DOHH2 (cell line): ENCODE measurements at regions not wholly inside any gene's neighbourhood (a gene's known extent, or its start where the extent isn't known, plus 50 kb on each side); places are given as distances from the start of the nearest gene placed in this dataset.

Experiments
- H3F3A ChIP-seq: fragments of 200-600 bp; sonication (generic), shearing (Covaris generic); 2 replicates; pipeline ENCODE4 v1.6.0; 2016; ENCODE audit warnings: antibody characterized with exemption, mild to moderate bottlenecking; ENCODE audit not compliant: control insufficient read depth, insufficient read depth
- H3K27ac ChIP-seq: fragments of 200-600 bp; sonication (generic); 2 replicates; pipeline ENCODE4 v1.5.1; 2014; ENCODE audit warnings: low read depth, mild to moderate bottlenecking, low read length, moderate library complexity
- H3K27me3 ChIP-seq: fragments of 200-600 bp; sonication (generic); 2 replicates; pipeline ENCODE4 v1.6.1; 2014; ENCODE audit warnings: mild to moderate bottlenecking, low read length, mixed read lengths; ENCODE audit not compliant: control insufficient read depth
- H3K36me3 ChIP-seq: fragments of 200-600 bp; sonication (generic); 2 replicates; pipeline ENCODE4 v1.6.1; 2014; ENCODE audit warnings: mild to moderate bottlenecking, low read length, moderate library complexity, mixed read lengths; ENCODE audit not compliant: control insufficient read depth
- H3K4me1 ChIP-seq: fragments of 200-600 bp; sonication (generic); 2 replicates; pipeline ENCODE4 v1.6.1; 2014; ENCODE audit warnings: mild to moderate bottlenecking, low read length, mixed read lengths; ENCODE audit not compliant: control insufficient read depth
- H3K4me2 ChIP-seq: fragments of 200-600 bp; sonication (generic); 2 replicates; pipeline ENCODE4 v1.6.0; 2014; ENCODE audit warnings: mild to moderate bottlenecking, low read length, moderate library complexity
- H3K4me3 ChIP-seq: fragments of 200-600 bp; sonication (generic); 2 replicates; pipeline ENCODE4 v1.5.1; 2014; ENCODE audit warnings: mild to moderate bottlenecking, low read length, mixed read lengths
- H3K79me2 ChIP-seq: fragments of 200-600 bp; sonication (generic); 2 replicates; pipeline ENCODE4 v1.6.1; 2014; ENCODE audit warnings: mild to moderate bottlenecking, low read length, mixed read lengths; ENCODE audit not compliant: control insufficient read depth
- H3K9me2 ChIP-seq: fragments of 200-600 bp; sonication (generic); replicated peaks from 2 replicates; pipeline ENCODE4 v1.6.1; 2014; ENCODE audit warnings: mild to moderate bottlenecking, low read length, mixed read lengths; ENCODE audit not compliant: control insufficient read depth
- H3K9me3 ChIP-seq: fragments of 200-600 bp; sonication (generic); 2 replicates; pipeline ENCODE4 v1.6.1; 2014; ENCODE audit warnings: antibody characterized with exemption, low read length, mixed read lengths; ENCODE audit not compliant: control insufficient read depth, insufficient read depth
- H4K20me1 ChIP-seq: fragments of 200-600 bp; sonication (generic); 2 replicates; pipeline ENCODE4 v1.6.0; 2014; ENCODE audit warnings: low read depth, mild to moderate bottlenecking, antibody characterized with exemption, low read length, moderate library complexity; ENCODE audit not compliant: control insufficient read depth, insufficient read depth
- EZH2phosphoT487 ChIP-seq: fragments of 200-600 bp; sonication (generic); IDR thresholded peaks from 2 replicates; pipeline ENCODE4 v1.6.1; 2017; ENCODE audit warnings: borderline replicate concordance, mild to moderate bottlenecking, antibody characterized with exemption, low read length, moderate library complexity, mixed read lengths
- TF ChIP-seq, protein P1 (sequence below): fragments of 200-600 bp; sonication (generic); IDR thresholded peaks from one replicate; pipeline ENCODE4 v1.5.1; 2014; ENCODE audit warnings: antibody characterized with exemption, mild to moderate bottlenecking, low read depth, low read length; ENCODE audit not compliant: poor library complexity, severe bottlenecking

DNA sequence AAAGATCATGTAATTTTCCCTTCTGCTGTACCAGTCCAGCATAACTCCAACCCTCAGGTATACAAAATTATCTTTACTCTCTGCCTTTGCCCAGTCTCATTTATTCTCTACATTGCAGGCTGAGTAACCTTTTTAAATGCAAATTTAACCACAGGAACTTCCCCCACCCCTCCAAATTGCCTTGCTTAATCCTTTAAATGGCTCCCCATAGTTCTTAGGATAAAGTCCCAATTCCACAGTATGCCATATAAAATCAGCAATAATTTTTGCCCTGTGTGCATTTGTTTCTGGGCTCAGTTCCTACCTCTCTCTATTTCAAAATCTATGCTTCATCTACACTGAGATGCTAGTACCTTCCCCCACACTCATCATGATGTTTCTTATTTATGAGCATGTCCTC is 879.7 kb downstream of the RPA4 start:
- H3K4me2 ChIP-seq: no peak overlapping the region
- H3F3A ChIP-seq: no peaks in the 10 kb centered on the region
- H3K9me2 ChIP-seq: no peaks in the 10 kb centered on the region
- no peaks in the 10 kb centered on the region for H4K20me1 ChIP-seq
- H3K9me3 ChIP-seq: no peaks in the 10 kb centered on the region
- no peaks in the 10 kb centered on the region for H3K4me1 ChIP-seq
- no peak overlapping the region for H3K4me3 ChIP-seq
- H3K27me3 ChIP-seq: no peaks in the 10 kb centered on the region
- H3K79me2 ChIP-seq: no peaks in the 10 kb centered on the region
- no peak for TF ChIP-seq EZH2phosphoT487
- TF ChIP-seq, protein P1, sequence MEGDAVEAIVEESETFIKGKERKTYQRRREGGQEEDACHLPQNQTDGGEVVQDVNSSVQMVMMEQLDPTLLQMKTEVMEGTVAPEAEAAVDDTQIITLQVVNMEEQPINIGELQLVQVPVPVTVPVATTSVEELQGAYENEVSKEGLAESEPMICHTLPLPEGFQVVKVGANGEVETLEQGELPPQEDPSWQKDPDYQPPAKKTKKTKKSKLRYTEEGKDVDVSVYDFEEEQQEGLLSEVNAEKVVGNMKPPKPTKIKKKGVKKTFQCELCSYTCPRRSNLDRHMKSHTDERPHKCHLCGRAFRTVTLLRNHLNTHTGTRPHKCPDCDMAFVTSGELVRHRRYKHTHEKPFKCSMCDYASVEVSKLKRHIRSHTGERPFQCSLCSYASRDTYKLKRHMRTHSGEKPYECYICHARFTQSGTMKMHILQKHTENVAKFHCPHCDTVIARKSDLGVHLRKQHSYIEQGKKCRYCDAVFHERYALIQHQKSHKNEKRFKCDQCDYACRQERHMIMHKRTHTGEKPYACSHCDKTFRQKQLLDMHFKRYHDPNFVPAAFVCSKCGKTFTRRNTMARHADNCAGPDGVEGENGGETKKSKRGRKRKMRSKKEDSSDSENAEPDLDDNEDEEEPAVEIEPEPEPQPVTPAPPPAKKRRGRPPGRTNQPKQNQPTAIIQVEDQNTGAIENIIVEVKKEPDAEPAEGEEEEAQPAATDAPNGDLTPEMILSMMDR: no peak
- no peaks in the 10 kb centered on the region for H3K36me3 ChIP-seq
- H3K27ac ChIP-seq: no peak overlapping the region

DNA sequence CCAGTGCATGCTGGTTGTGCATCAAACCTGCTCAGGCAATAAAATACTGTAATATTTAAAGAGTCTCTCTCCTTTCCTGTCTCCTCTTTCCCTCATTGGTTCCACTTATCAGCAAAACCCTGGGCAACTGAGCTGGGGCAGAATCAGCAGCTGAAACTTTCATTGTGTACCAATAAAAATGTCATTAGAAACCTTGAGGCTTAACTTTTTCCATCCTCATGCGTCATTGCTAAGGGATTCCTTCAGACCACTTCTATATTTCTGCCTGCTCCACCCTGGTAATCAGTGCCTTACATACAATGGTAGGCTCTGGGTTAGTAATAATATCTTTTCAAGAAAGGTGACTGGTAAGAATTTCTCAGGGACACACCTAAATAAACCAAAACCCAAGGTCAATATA is 880.3 kb downstream of the RPA4 start:
- no peak overlapping the region for H3K4me3 ChIP-seq
- TF ChIP-seq EZH2phosphoT487: no peak

DNA sequence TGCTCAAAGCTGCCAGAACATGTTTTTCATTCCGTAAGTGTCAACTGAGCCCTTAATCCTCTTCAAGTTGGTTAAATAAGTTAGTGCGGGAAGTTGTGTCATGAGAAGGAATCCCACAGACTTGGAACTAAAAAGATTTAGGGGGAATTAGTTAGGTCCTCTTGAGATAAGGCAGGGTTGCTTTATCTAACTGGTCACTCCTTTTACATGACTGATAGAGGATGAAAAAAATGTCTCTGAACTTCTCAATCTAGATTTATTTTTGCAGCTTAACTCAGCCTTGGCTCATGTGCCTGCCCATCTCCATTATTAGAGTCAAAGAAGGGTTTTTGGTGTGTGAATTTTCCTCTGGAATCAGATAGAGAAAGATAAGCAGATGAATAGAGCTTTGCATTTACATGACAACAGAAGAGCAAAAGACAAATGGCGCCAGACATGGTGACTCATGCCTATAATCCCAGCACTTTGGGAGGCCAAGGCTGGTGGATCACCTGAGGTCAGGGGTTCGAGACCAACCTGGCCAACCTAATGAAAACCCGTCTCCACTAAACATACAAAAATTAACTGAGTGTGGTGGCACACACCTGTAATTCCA is 882.9 kb downstream of the RPA4 start:
- Histone ChIP-seq H3K79me2 (no peaks in the 10 kb centered on the region), H4K20me1 (no peaks in the 10 kb centered on the region), H3K27ac (no peak overlapping the region), H3F3A (no peaks in the 10 kb centered on the region), H3K4me2 (no peak overlapping the region), H3K9me3 (no peaks in the 10 kb centered on the region), H3K4me3 (no peak overlapping the region), H3K27me3 (no peaks in the 10 kb centered on the region), H3K4me1 (no peaks in the 10 kb centered on the region), H3K36me3 (no peaks in the 10 kb centered on the region), H3K9me2 (no peaks in the 10 kb centered on the region)
- TF ChIP-seq, protein P1: no peak
- TF ChIP-seq EZH2phosphoT487: no peak

More for the DNA sequence above, 880.3 kb downstream of the RPA4 start:
- Histone ChIP-seq H3K79me2 (no peaks in the 10 kb centered on the region), H3K27ac (no peak overlapping the region), H3K4me1 (no peaks in the 10 kb centered on the region), H3K4me2 (no peak overlapping the region), H3K9me3 (no peaks in the 10 kb centered on the region), H3K27me3 (no peaks in the 10 kb centered on the region), H3K9me2 (no peaks in the 10 kb centered on the region), H3K36me3 (no peaks in the 10 kb centered on the region), H3F3A (no peaks in the 10 kb centered on the region), H4K20me1 (no peaks in the 10 kb centered on the region)

DNA sequence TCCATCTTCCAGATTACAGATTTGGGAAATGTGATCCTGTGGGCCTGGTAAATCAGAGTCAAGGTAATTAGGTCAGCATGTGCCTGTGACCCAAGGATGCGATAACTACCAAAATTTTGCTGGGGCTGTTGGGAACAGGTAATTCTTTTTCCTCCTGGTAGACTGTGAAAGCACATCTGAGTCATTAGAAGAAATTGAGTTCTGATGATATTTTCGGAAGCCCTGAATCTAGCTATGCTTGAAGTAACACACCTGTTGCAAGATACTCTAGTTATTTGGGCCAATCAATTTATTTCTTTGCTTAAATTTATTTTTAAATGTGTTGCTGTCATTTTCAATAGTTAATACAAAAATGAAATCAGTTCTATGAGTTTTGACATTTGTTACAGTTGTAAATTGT is 903.6 kb downstream of the RPA4 start:
- Histone ChIP-seq H3K9me2 (no peaks in the 10 kb centered on the region), H3K4me3 (no peak overlapping the region), H3F3A (no peaks in the 10 kb centered on the region), H3K79me2 (no peaks in the 10 kb centered on the region), H3K36me3 (no peaks in the 10 kb centered on the region), H3K9me3 (no peaks in the 10 kb centered on the region), H3K27me3 (no peaks in the 10 kb centered on the region), H3K4me2 (no peak overlapping the region), H4K20me1 (no peaks in the 10 kb centered on the region), H3K4me1 (no peaks in the 10 kb centered on the region), H3K27ac (no peak overlapping the region)
- TF ChIP-seq, protein P1: no peak
- TF ChIP-seq EZH2phosphoT487: no peak
